Femur (tissue), 1 donor: ENCODE measurements at regions not wholly inside any gene's neighbourhood (a gene's known extent, or its start where the extent isn't known, plus 50 kb on each side); places are given as distances from the start of the nearest gene placed in this dataset.

Experiments used
- DNase-seq: peaks from one replicate; pipeline ENCODE4 v3.0.0-alpha.2; 2017

DNA sequence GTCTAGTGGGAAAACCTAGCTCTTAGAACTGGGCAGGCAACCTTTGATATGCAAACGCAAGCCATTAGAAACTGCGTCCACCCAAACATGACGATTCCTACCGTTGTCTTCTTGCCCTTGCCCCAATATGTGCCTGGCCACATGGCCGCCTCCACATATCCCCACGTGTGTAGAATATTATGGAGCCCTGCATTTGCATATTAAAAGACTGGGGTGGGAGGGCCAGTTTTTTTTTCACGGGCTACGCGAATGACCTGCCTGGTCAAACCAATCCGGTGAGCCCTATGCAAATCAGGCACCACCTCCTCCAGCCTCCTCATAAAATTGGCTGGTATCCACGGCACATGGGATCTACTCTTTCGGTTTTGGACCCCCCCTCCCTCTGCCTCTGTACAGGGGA is 381.0 kb upstream of the RGMA start:
- no peak for DNase-seq

DNA sequence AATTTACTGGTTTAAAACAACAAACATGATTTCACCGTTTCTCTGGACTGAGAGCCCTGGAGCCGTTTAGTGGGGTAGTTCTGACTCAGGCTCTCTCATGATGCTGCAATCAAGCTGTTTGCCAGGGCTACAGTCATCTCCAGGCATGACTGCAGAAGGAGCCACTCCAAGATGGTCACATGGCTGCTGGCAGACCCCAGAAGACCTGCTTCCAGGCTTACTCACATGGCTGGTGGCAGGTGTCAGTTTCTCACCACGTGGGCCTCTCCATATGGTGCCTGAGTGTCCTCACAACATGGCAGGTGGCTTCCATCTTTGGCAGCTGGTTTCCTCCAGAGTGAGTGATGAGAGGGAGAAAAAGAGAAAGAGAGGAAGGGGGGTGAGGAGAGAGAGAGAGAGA is 378.3 kb upstream of the RGMA start:
- DNase-seq: peak; percentile 50

DNA sequence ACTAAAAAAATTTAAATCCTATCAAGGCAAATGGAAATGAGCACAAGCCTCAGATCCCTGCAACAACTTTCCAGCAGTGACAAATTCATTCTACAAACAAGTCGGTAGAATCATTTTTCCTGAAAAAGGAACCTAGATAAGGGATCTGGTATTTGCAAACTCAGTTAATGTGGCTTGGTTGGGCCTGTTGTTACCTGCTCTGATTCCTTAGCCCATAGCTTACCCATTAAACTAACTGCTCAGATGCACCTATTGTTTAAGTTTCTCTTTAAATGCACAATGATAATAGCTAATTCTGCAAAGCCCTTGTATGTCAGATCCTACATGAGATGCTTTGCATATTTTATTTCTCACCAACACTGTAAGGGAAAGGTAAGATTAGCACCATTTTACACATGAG is 377.4 kb upstream of the RGMA start:
- DNase-seq: no peak

DNA sequence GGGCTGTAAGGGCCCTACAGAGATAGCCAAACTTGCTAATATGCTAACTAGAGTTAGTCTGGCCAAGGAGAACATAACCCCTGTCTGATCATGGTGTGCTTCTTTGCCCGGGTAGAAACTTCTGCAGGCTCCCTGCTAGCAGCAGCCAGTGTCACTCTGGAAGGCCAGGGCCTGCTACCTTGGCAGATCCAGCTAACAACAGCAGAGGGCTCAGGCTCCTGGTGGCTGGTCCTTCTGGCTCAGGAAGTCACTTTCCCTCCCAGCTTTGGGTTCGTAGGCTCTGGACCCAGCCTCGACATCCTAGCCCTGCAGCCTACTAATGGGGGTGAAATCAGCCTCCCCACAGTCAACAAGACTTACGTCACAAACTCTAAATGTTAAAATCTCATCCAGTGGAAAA is 373.7 kb upstream of the RGMA start:
- no peak for DNase-seq

DNA sequence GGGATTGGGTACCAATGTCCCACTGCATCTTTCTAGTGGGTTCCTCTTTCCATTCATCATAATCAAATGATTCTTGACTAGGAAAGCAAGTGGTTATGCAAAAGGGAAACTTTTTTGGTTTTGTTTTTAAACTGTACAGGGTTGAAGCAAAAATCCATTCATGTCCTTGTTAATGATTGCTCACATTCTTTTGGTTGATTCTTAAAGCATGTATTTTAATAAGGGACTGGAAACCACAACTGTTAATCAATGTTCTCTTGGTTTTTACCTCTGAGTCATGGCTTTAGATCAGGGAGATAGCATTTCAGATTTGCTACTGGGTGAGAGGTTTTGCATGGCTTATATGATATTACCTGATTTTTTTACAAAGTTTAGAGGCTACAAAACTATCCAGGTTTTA is 371.7 kb upstream of the RGMA start:
- DNase-seq: no peak

DNA sequence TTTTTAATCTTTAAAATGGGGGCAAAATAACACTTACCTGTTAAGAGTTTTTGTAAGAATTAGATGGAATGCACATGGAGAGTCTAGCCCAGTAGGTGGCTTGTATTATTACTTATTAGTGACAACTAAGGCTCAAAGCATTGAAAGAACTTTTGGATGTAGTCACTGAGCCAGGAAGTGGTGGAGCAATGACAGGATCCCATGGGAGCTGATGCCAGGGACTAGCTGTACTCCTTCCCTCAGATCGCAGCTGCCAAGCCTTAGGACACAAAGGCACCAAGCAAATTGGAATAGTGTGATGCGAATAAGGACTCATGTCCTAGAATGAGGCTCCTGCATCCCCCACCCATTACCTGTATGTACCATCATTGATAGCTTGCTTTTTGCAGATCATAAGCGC is 370.4 kb upstream of the RGMA start:
- no peak for DNase-seq

DNA sequence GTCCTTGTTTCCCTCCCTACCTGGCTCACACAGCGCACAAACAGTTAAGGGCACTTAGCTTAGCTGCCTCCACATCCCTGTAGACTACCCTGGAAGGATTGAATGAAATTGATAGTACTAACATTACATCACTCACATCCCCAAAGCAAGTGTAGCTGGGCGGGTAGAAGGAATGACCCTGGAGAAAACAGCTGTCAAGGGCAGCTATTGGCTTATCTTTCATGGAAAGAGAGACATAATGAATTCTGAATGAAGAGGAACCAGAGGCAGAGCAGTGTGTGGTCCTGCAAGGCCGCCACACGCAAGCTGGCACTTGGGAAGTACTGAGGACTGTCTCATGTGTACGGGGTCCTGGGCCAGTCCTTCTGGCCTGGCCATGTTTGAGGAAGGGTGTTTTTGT is 369.6 kb upstream of the RGMA start:
- no peak for DNase-seq

GRCh38 chr15:93454788-93455187 is 365.8 kb upstream of the RGMA start:
- DNase-seq: no peak

DNA sequence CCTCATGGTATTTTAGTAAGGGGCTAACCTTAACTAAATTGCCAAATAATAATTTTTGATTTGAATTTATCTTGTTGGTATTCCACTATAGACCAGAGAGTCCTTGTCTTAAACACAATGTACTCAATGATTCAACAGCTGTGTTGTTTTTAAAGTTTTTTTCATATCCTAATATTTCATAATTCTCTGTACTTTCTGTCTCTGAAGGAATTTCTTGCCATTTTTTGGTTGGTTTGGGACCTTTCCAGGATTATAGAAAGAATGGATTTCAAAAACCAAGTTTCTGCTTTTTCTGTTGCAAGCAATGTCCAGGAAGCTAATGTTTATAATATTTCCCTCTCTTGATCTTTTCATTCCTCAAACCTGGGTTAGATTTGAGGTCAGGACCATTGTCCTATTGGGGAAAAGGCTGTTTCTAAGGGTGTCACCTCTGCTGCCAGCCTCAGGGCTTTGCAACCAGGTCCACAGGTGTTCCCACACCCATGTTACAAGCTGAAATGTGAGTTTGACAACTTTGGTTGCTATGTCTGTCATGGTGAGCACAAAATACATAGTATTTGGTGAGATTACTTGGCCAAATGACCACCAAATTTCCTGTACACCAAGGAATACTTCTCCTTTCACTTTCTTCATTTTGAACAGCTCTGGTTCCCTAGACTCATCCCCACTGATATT is 363.7 kb upstream of the RGMA start:
- no peak for DNase-seq

GRCh38 chr15:93451822-93452221 is 362.8 kb upstream of the RGMA start:
- DNase-seq: no peak

- DNase-seq: no peak
Observed at GRCh38 chr15:93451265-93451664, 362.3 kb upstream of the RGMA start.

- DNase-seq: no peak
Observed at GRCh38 chr15:93449798-93450197, 360.8 kb upstream of the RGMA start.

GRCh38 chr15:93438310-93438709 is 349.3 kb upstream of the RGMA start:
- DNase-seq: no peak

GRCh38 chr15:93432474-93432873 is 343.5 kb upstream of the RGMA start:
- no peak for DNase-seq

DNA sequence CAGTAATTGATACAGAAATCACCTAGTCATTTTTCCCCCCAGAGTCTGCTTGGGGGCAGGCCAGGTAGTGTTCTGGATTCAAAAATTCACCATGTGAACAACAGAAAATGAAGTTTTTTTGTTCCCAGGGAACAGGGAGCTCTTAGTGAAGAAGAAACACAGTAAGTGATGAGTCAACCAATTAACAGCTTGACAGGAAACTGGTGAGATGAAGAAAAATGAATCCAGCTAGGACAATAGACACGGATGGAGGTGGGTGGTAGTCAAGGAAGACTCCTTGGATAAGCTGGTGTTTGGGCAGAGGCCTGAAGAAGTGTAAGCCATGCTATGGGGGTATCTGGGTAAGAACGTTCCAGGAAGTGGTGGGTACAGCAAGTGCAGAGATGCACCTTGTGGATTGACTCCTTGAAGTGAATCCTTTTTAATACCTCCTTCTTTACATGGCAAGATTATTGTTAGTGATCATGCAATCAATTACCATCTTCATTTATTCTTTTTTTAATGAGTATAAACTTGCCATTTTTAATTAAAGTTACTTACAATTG is 339.9 kb upstream of the RGMA start:
- DNase-seq: no peak

- no peak for DNase-seq
Observed at GRCh38 chr15:93428150-93428549, 339.1 kb upstream of the RGMA start.

DNA sequence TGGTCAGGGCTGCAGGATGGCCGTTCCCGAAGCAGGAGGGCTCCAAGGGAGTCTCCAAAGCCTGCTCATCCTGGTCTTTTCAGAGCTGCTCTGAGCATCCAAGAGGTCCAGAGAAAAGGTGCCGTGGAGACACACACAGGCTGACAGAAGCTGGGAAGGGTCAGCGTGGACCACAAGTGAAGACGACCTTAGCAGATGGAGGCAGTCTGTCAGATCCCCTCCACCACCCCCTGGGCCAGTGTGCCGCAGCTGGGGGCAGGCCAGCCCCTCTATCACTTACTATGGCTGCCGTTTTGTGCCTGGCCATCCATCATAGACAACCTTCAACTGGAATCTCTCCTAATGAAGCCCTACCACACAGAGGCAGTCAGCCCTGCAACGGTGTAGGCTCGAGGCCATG is 335.1 kb upstream of the RGMA start:
- no peak for DNase-seq

DNA sequence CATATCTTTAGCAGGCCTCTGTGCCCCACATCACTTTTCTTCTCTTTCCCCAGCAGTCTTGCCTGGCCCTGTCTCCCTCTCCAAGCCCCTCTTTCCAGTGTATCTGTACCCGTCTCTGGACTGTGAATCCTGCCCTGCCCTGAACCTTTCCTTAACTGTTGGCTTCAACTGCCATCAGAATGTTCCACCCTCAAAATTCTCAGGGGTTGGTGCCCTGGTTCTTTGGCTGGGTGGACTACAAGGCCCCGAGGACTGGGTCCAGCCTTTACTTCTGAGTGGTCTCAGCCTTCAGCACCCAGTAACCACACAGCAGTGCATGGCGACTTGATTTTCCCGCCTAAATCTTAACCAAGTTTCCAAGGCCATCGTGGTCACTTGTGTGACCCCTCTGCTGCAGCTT is 333.5 kb upstream of the RGMA start:
- DNase-seq: no peak

DNA sequence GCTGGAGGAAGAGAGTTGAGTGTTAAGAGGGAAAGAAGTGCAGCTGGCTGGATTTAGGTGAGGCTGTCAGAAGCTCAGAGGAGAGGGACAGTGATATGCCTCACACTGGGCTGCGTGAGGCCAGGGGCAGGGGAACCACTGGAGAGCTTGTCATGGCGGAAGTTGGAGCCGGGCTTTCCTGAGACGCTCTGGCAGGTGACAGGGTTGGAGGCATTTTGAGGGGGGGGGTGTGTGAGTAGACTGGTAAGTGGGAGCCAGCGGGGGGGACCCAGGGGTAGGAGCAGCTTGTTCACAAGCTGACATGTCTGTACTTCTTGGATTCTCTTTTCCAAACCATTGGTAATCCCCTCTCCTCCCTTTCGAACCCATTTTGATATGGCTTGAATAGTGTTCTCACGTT is 331.5 kb upstream of the RGMA start:
- no peak for DNase-seq

- no peak for DNase-seq
Observed at GRCh38 chr15:93420050-93420452, 331.0 kb upstream of the RGMA start.

DNA sequence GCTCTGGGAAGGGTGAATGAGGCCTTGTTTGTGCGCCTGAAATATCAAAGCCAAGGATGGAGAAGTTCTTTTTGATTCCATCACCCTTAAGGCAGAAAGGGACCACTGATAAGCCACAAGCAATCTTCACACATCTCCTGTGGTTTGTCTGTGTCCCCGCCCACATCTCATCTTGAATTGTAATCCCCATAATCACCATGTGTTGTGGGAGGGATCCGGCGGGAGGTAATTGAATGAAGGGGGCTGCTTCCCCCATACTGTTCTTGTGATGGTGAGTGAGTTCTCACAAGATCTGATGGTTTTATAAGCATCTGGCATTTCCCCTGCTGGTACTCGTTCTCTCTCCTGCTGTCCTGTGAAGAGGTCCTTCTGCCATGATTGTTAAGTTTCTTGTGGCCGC is 329.6 kb upstream of the RGMA start:
- no peak for DNase-seq

DNA sequence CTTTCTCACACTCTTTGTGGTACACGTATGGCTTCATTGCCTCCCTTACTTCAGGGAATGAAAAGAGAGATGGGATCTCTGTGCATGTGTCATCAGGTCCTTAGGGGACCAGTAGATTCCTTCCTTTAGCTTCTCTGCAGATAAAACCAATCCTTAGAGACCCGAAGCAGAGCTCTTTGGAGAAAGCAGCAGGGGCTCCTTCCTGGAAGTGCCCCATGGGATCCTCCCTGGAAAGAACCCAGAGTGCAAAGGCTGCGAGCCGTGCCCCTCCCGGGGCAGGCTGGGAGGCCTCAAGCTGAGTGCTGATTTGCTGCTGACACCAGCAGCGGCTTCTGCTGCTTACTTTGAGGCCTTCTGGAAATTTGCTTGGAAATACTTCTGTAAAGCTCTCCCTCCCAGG is 328.6 kb upstream of the RGMA start:
- peak; percentile 25 for DNase-seq

GRCh38 chr15:93417156-93417555 is 328.1 kb upstream of the RGMA start:
- no peak for DNase-seq

DNA sequence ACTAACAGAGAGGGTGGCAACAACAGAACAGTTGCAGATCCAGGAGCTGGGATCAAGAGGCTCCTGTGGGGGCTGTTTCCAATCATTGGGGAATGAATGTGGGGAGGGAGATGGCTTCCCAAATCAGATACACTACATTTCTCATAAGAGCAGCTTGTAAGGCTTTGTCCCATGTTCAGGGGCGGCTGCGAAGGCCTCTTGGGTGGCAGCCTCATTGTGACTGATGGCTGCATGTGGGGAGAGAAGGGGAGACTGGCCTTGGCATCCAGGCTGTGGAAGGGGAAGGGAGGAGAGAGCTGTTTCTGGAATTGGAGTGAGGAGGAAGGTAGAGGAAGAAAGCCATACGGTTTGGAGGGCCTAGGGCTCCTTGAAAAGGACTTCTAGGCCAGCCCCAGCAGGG is 326.6 kb upstream of the RGMA start:
- DNase-seq: no peak

- no peak for DNase-seq
Observed at GRCh38 chr15:93414576-93415231, 325.7 kb upstream of the RGMA start.
